GM23248 (cell line): ENCODE measurements at regions not wholly inside any gene's neighbourhood (a gene's known extent, or its start where the extent isn't known, plus 50 kb on each side); places are given as distances from the start of the nearest gene placed in this dataset.

Experiments used
- DNase-seq: peaks from one replicate; pipeline ENCODE4 v3.0.0-alpha.2; 2015
- H2AFZ ChIP-seq: fragments of 200-600 bp; sonication (generic); 2 replicates; pipeline ENCODE4 v1.6.1; 2016; ENCODE audit warnings: antibody characterized with exemption
- H3F3A ChIP-seq: fragments of 200-600 bp; sonication (generic); 2 replicates; pipeline ENCODE4 v1.6.1; 2016; ENCODE audit warnings: mild to moderate bottlenecking, antibody characterized with exemption, mixed run types; ENCODE audit not compliant: insufficient read depth
- H3K27ac ChIP-seq: fragments of 200-600 bp; sonication (generic); 2 replicates; pipeline ENCODE4 v1.5.1; 2016; ENCODE audit warnings: mild to moderate bottlenecking
- H3K27me3 ChIP-seq: fragments of 200-600 bp; sonication (generic); replicated peaks from 2 replicates; pipeline ENCODE4 v1.6.1; 2016; ENCODE audit warnings: mild to moderate bottlenecking; ENCODE audit not compliant: insufficient read depth
- H3K36me3 ChIP-seq: fragments of 200-600 bp; sonication (generic); 2 replicates; pipeline ENCODE4 v1.6.1; 2016; ENCODE audit warnings: low read depth, mild to moderate bottlenecking
- H3K4me1 ChIP-seq: fragments of 200-600 bp; sonication (generic); 2 replicates; pipeline ENCODE4 v1.6.1; 2016; ENCODE audit warnings: mild to moderate bottlenecking; ENCODE audit not compliant: insufficient read depth
- H3K4me2 ChIP-seq: fragments of 200-600 bp; sonication (generic); one replicate; pipeline ENCODE4 v1.6.1; 2016; ENCODE audit warnings: mild to moderate bottlenecking; ENCODE audit not compliant: unreplicated experiment
- H3K4me3 ChIP-seq: fragments of 200-600 bp; sonication (generic); 2 replicates; pipeline ENCODE4 v1.5.1; 2016; ENCODE audit warnings: mild to moderate bottlenecking
- H3K79me2 ChIP-seq: fragments of 200-600 bp; sonication (generic); 2 replicates; pipeline ENCODE4 v1.6.1; 2016; ENCODE audit warnings: mild to moderate bottlenecking; ENCODE audit not compliant: insufficient read depth
- H3K9ac ChIP-seq: fragments of 200-600 bp; sonication (generic); 2 replicates; pipeline ENCODE4 v1.6.1; 2016; ENCODE audit warnings: mild to moderate bottlenecking
- H3K9me2 ChIP-seq: fragments of 200-600 bp; sonication (generic); 2 replicates; pipeline ENCODE4 v1.6.1; 2016; ENCODE audit warnings: mixed run types, mild to moderate bottlenecking, moderate library complexity; ENCODE audit not compliant: insufficient read depth
- H3K9me3 ChIP-seq: fragments of 200-600 bp; sonication (generic); one replicate; pipeline ENCODE4 v1.6.1; 2017; ENCODE audit warnings: low read depth
- H4K20me1 ChIP-seq: fragments of 200-600 bp; sonication (generic); 2 replicates; pipeline ENCODE4 v1.6.0; 2016; ENCODE audit not compliant: insufficient read depth
- EZH2 ChIP-seq: fragments of 200-600 bp; sonication (generic); IDR thresholded peaks from 2 replicates; pipeline ENCODE4 v1.6.1; 2018; ENCODE audit warnings: antibody characterized with exemption, mild to moderate bottlenecking; ENCODE audit not compliant: insufficient read depth, poor library complexity, severe bottlenecking
- EZH2phosphoT487 ChIP-seq: fragments of 200-600 bp; sonication (generic); IDR thresholded peaks from 2 replicates; pipeline ENCODE4 v1.6.1; 2018; ENCODE audit warnings: antibody characterized with exemption, moderate library complexity, mild to moderate bottlenecking, low read depth; ENCODE audit not compliant: insufficient read depth
- WGBS, 2 experiments: methylation state at CpG; one replicate each; pipeline ENCODE4 v1.1.6; 2015 to 2017; ENCODE audit warnings: low lambda C conversion rate in 2 of 2, low coverage in 1 of 2; ENCODE audit errors: missing lambda C conversion rate in 2 of 2; 5-methylcytosine and 5-hydroxymethylcytosine counted together
- in situ Hi-C: fragments of 300-500 bp; cut with MboI; formaldehyde crosslinking; loops from 2 replicates; pipeline ENCODE4 v1.15.0; 2020

- Histone ChIP-seq H3K27ac (no peak overlapping the region), H3F3A (no peaks in the 10 kb centered on the region), H3K36me3 (no peaks in the 10 kb centered on the region), H3K9me3 (no peaks in the 10 kb centered on the region), H3K4me2 (no peak overlapping the region), H4K20me1 (no peaks in the 10 kb centered on the region), H3K9me2 (no peaks in the 10 kb centered on the region), H3K9ac (no peak overlapping the region), H2AFZ (no peak overlapping the region), H3K79me2 (no peaks in the 10 kb centered on the region), H3K4me3 (no peak overlapping the region), H3K27me3 (peaks cover 3% of the 10 kb centered on the region; the same call in 1 of the 2 replicates), H3K4me1 (no peaks in the 10 kb centered on the region)
- TF ChIP-seq EZH2 (no peak), EZH2phosphoT487 (no peak)
- in situ Hi-C loops, result no loop called here
- 10 to 12% methylated on average over 8 of the region's 8 CpGs for WGBS, 2 experiments
- DNase-seq, result no peak
These were observed 171.7 kb upstream of the LHX5 start for GRCh38 chr12:113643177-113643974.

- no peaks in the 10 kb centered on the region for H3K4me1 ChIP-seq
- no peak overlapping the region for H3K9ac ChIP-seq
- no peaks in the 10 kb centered on the region for H3F3A ChIP-seq
- no peaks in the 10 kb centered on the region for H3K79me2 ChIP-seq
- no peak overlapping the region for H2AFZ ChIP-seq
- H3K27ac ChIP-seq, result no peak overlapping the region
- TF ChIP-seq EZH2phosphoT487 (no peak), EZH2 (no peak)
- no peak overlapping the region for H3K4me3 ChIP-seq
- no peak overlapping the region for H3K4me2 ChIP-seq
- WGBS, 2 experiments, result 10 to 27% methylated on average over 2 of the region's 2 CpGs
- peaks cover 3% of the 10 kb centered on the region; the same call in 1 of the 2 replicates for H3K27me3 ChIP-seq
- no peak for DNase-seq
- H3K9me3 ChIP-seq, result no peaks in the 10 kb centered on the region
- no peaks in the 10 kb centered on the region for H3K9me2 ChIP-seq
- H4K20me1 ChIP-seq, result no peaks in the 10 kb centered on the region
- in situ Hi-C loops, result no loop called here
- H3K36me3 ChIP-seq, result no peaks in the 10 kb centered on the region
These were observed 171.0 kb upstream of the LHX5 start for GRCh38 chr12:113642672-113643071.

- no peak for DNase-seq
- no peak overlapping the region for H3K4me2 ChIP-seq
- TF ChIP-seq EZH2phosphoT487 (no peak), EZH2 (no peak)
- peaks cover 3% of the 10 kb centered on the region; the same call in 1 of the 2 replicates for H3K27me3 ChIP-seq
- in situ Hi-C loops, result no loop called here
- H3K9me3 ChIP-seq, result no peaks in the 10 kb centered on the region
- WGBS, 2 experiments, result 38% methylated on average over 3 of the region's 3 CpGs; no CpG with 5 or more reads in 1 of the 2 experiments
- H3K4me3 ChIP-seq, result no peak overlapping the region
- no peaks in the 10 kb centered on the region for H3K9me2 ChIP-seq
- H3K27ac ChIP-seq, result no peak overlapping the region
- no peaks in the 10 kb centered on the region for H3K36me3 ChIP-seq
- no peaks in the 10 kb centered on the region for H3F3A ChIP-seq
- no peak overlapping the region for H2AFZ ChIP-seq
- no peaks in the 10 kb centered on the region for H3K79me2 ChIP-seq
- H4K20me1 ChIP-seq, result no peaks in the 10 kb centered on the region
- H3K4me1 ChIP-seq, result no peaks in the 10 kb centered on the region
- H3K9ac ChIP-seq, result no peak overlapping the region
These were observed 170.5 kb upstream of the LHX5 start for GRCh38 chr12:113642216-113642615.

- no peak for DNase-seq
- 16 to 18% methylated on average over 11 of the region's 11 CpGs for WGBS, 2 experiments
- H3K9ac ChIP-seq, result no peak overlapping the region
- H3K9me3 ChIP-seq, result no peaks in the 10 kb centered on the region
- no peaks in the 10 kb centered on the region for H3F3A ChIP-seq
- H3K27ac ChIP-seq, result no peak overlapping the region
- no peak for TF ChIP-seq EZH2
- no peak for TF ChIP-seq EZH2phosphoT487
- no peaks in the 10 kb centered on the region for H3K9me2 ChIP-seq
- in situ Hi-C loops, result no loop called here
- no peaks in the 10 kb centered on the region for H3K36me3 ChIP-seq
- no peak overlapping the region for H3K4me3 ChIP-seq
- no peak overlapping the region for H2AFZ ChIP-seq
- H3K4me2 ChIP-seq, result no peak overlapping the region
- no peaks in the 10 kb centered on the region for H4K20me1 ChIP-seq
- peaks cover 3% of the 10 kb centered on the region; the same call in 1 of the 2 replicates for H3K27me3 ChIP-seq
- H3K4me1 ChIP-seq, result no peaks in the 10 kb centered on the region
- no peaks in the 10 kb centered on the region for H3K79me2 ChIP-seq
These were observed 169.9 kb upstream of the LHX5 start for GRCh38 chr12:113641426-113642030.
